ENCODE measurements at regions not wholly inside any gene's neighbourhood (a gene's known extent, or its start where the extent isn't known, plus 50 kb on each side); places are given as distances from the start of the nearest gene placed in this dataset.

GRCh38 chr12:77325511-77326236 lies 260.3 kb upstream of the E2F7 start:
- no peaks in the 10 kb centered on the region for H3K9me3 ChIP-seq (replicated peaks; ENCODE audit: control insufficient read depth, insufficient read depth, low read length)
- H3K27ac ChIP-seq (ENCODE audit: control insufficient read depth, insufficient read depth): no peak overlapping the region
- no peak for DNase-seq (ENCODE audit: low read depth, low spot score)
- CTCF ChIA-PET: interaction anchor here (1.5 kb wide), 1 partner anchor 278 kb away, joined by 4 read pairs; no protein-coding TSS in a partner anchor
- no peak overlapping the region for H2AFZ ChIP-seq (ENCODE audit: control insufficient read depth, low read depth, low read length)
- intact Hi-C loops (cut with micrococcal nuclease; ENCODE audit: unreplicated experiment) (loop anchor here (10.0 kb wide), 1 partner anchor 271 kb away; no protein-coding TSS in a partner anchor), in situ Hi-C loops (cut with MboI) (no loop called here)
- no peak overlapping the region for H3K9ac ChIP-seq (ENCODE audit: control insufficient read depth, insufficient read depth, low read length)
- H3K36me3 ChIP-seq (ENCODE audit: control insufficient read depth in 2 of 2, insufficient read depth in 2 of 2, low read length in 1 of 2): no peaks in the 10 kb centered on the region
- SMC1A ChIA-PET (ENCODE audit: uncharacterized antibody, unreplicated experiment): no interaction called here
- FAIRE-seq: no peak
- H3K27me3 ChIP-seq (replicated peaks in 1 of 2; ENCODE audit: control insufficient read depth in 2 of 2, insufficient read depth in 2 of 2, low read length in 1 of 2): peaks cover 0 to 6% of the 10 kb centered on the region in 2 experiments; a peak in 1 of 4 replicates
- H3K4me3 ChIP-seq: 0 out of 2 replicates have a peak overlapping the region, but pooled peaks have one; percentile 53
- TF ChIP-seq, protein P1, sequence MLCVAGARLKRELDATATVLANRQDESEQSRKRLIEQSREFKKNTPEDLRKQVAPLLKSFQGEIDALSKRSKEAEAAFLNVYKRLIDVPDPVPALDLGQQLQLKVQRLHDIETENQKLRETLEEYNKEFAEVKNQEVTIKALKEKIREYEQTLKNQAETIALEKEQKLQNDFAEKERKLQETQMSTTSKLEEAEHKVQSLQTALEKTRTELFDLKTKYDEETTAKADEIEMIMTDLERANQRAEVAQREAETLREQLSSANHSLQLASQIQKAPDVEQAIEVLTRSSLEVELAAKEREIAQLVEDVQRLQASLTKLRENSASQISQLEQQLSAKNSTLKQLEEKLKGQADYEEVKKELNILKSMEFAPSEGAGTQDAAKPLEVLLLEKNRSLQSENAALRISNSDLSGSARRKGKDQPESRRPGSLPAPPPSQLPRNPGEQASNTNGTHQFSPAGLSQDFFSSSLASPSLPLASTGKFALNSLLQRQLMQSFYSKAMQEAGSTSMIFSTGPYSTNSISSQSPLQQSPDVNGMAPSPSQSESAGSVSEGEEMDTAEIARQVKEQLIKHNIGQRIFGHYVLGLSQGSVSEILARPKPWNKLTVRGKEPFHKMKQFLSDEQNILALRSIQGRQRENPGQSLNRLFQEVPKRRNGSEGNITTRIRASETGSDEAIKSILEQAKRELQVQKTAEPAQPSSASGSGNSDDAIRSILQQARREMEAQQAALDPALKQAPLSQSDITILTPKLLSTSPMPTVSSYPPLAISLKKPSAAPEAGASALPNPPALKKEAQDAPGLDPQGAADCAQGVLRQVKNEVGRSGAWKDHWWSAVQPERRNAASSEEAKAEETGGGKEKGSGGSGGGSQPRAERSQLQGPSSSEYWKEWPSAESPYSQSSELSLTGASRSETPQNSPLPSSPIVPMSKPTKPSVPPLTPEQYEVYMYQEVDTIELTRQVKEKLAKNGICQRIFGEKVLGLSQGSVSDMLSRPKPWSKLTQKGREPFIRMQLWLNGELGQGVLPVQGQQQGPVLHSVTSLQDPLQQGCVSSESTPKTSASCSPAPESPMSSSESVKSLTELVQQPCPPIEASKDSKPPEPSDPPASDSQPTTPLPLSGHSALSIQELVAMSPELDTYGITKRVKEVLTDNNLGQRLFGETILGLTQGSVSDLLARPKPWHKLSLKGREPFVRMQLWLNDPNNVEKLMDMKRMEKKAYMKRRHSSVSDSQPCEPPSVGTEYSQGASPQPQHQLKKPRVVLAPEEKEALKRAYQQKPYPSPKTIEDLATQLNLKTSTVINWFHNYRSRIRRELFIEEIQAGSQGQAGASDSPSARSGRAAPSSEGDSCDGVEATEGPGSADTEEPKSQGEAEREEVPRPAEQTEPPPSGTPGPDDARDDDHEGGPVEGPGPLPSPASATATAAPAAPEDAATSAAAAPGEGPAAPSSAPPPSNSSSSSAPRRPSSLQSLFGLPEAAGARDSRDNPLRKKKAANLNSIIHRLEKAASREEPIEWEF (IDR thresholded peaks at IDR 0.05; ENCODE audit: insufficient replicate concordance, low read depth, low read length): no peak
- TF ChIP-seq NRF1 (conservative IDR thresholded peaks at IDR 0.05; ENCODE audit: low read depth, low read length) (no peak), IRF4 (IDR thresholded peaks at IDR 0.05; ENCODE audit: low read depth, low read length) (no peak), ZSCAN29 (IDR thresholded peaks at IDR 0.05) (no peak), JUND (IDR thresholded peaks at IDR 0.05; ENCODE audit: low read depth, low read length) (no peak), BCL3 (IDR thresholded peaks at IDR 0.05; ENCODE audit: borderline replicate concordance, insufficient read depth, low read depth, low read length, poor library complexity, severe bottlenecking) (no peak), NR2C1 (IDR thresholded peaks at IDR 0.05) (no peak), RAD51 (IDR thresholded peaks at IDR 0.05) (no peak), IKZF2 (IDR thresholded peaks at IDR 0.05) (no peak), SP1 (IDR thresholded peaks at IDR 0.05; ENCODE audit: low read depth, low read length) (no peak), ELK1 (IDR thresholded peaks at IDR 0.05; ENCODE audit: low read depth, low read length) (no peak)
- TF ChIP-seq, protein P2, sequence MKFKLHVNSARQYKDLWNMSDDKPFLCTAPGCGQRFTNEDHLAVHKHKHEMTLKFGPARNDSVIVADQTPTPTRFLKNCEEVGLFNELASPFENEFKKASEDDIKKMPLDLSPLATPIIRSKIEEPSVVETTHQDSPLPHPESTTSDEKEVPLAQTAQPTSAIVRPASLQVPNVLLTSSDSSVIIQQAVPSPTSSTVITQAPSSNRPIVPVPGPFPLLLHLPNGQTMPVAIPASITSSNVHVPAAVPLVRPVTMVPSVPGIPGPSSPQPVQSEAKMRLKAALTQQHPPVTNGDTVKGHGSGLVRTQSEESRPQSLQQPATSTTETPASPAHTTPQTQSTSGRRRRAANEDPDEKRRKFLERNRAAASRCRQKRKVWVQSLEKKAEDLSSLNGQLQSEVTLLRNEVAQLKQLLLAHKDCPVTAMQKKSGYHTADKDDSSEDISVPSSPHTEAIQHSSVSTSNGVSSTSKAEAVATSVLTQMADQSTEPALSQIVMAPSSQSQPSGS (IDR thresholded peaks at IDR 0.05; ENCODE audit: low read length): no peak
- no TSS peak for BruUV-seq (replicated peaks)
- no peaks in the 10 kb centered on the region for H3K79me2 ChIP-seq (ENCODE audit: control insufficient read depth, insufficient read depth, low read length)
- POLR2A ChIA-PET: no interaction called here
- H4K20me1 ChIP-seq (ENCODE audit: control insufficient read depth, insufficient read depth): no peaks in the 10 kb centered on the region
- ATAC-seq: no peak
- 31% methylated on average over 30 of the region's 30 CpGs for WGBS (ENCODE audit: insufficient coverage, insufficient replicate concordance, low lambda C conversion rate, missing lambda C conversion rate)
- no peaks in the 10 kb centered on the region; the same call in none of the 2 replicates for H3K4me1 ChIP-seq (ENCODE audit: control insufficient read depth, insufficient read depth, low read length)
- RAD21 ChIA-PET (ENCODE audit: unreplicated experiment): interaction anchor here (1.7 kb wide), 1 partner anchor 265 kb away, joined by 3 read pairs; no protein-coding TSS in a partner anchor
- H3K4me2 ChIP-seq (ENCODE audit: control insufficient read depth, insufficient read depth): peak overlapping the region; percentile 84

Data from GM12878 (cell line).